HCT116 (cell line): ENCODE measurements at regions not wholly inside any gene's neighbourhood (a gene's known extent, or its start where the extent isn't known, plus 50 kb on each side); places are given as distances from the start of the nearest gene placed in this dataset.

ENCODE experiments used
- ATAC-seq: fragments of 200-7000 bp; cut with Tn5 transposase; 2 replicates; pipeline ENCODE4 v1.9.1; 2020; ENCODE audit warnings: mild to moderate bottlenecking, moderate library complexity
- BruUV-seq: library from RNA; stranded (reverse); fragments of 400-500 nt; replicated peaks from 2 replicates; lab custom pipeline; 2021; lab: Mats Ljungman, UMichigan
- CTCF ChIA-PET: fragments of 300-600 bp; sonication (Branson Sonifier 250); formaldehyde crosslinking; loops from one replicate; lab custom pipeline; 2021; ENCODE audit warnings: antibody characterized with exemption; lab: Charles Lee
- POLR2A ChIA-PET: fragments of 300-600, 350-600 bp; sonication (Branson Sonifier 250); formaldehyde crosslinking; loops from one replicate; lab custom pipeline; 2021; ENCODE audit warnings: antibody characterized with exemption; lab: Charles Lee
- RAD21 ChIA-PET, 2 experiments: fragments of 300-600 bp; sonication (Branson Sonifier 250); formaldehyde crosslinking; loops; one replicate each; lab custom pipeline; 2023; ENCODE audit warnings: low total read pairs in 2 of 2; ENCODE audit not compliant: uncharacterized antibody in 2 of 2, unreplicated experiment in 2 of 2, low non-redundant PET in 1 of 2; lab: Charles Lee
- DNase-seq: peaks from one replicate; pipeline ENCODE4 v3.0.0-alpha.2; 2010; ENCODE audit warnings: low read depth, low spot score
- H2AFZ ChIP-seq: fragments of 200-600 bp; shearing (Covaris generic), sonication (generic); 2 replicates; pipeline ENCODE4 v1.6.1; 2017; ENCODE audit warnings: low read depth, mixed run types, mixed read lengths, antibody characterized with exemption, low read length; ENCODE audit not compliant: poor library complexity, severe bottlenecking
- H3K27ac ChIP-seq: 2 replicates; pipeline ENCODE4 v1.5.1; 2012; ENCODE audit warnings: low read depth, low read length
- H3K27me3 ChIP-seq: fragments of 200-600 bp; sonication (generic); 2 replicates; pipeline ENCODE4 v1.6.1; 2016; ENCODE audit warnings: mixed run types, low read length, mixed read lengths; ENCODE audit not compliant: insufficient read depth
- H3K36me3 ChIP-seq, 2 experiments: fragments of 200-500 bp in 1 of 2; fragments of 200-600 bp in 1 of 2; sonication (Bioruptor generic) in 1 of 2; sonication (generic) in 1 of 2; 2 replicates each; pipeline versions ENCODE4 v1.5.1 to v1.6.1; 2014 to 2016; ENCODE audit warnings: low read length in 2 of 2, inconsistent platforms in 1 of 2, mixed read lengths in 1 of 2, mixed run types in 1 of 2; ENCODE audit not compliant: insufficient read depth in 2 of 2, control insufficient read depth in 1 of 2
- H3K4me1 ChIP-seq, 2 experiments: fragments of 200-600 bp in 1 of 2; sonication (generic) in 1 of 2; 2 replicates each; pipeline versions ENCODE4 v1.5.1 to v1.6.1; 2012 to 2017; ENCODE audit warnings: low read length in 2 of 2, inconsistent platforms in 1 of 2, mild to moderate bottlenecking in 1 of 2, mixed read lengths in 1 of 2, mixed run types in 1 of 2, moderate library complexity in 1 of 2; ENCODE audit not compliant: insufficient read depth in 2 of 2, control insufficient read depth in 1 of 2
- H3K4me2 ChIP-seq: fragments of 200-600 bp; sonication (generic); 2 replicates; pipeline ENCODE4 v1.6.1; 2017; ENCODE audit warnings: mixed run types, low read length, mixed read lengths
- H3K4me3 ChIP-seq, 2 experiments: fragments of 200-600 bp in 1 of 2; sonication (generic) in 1 of 2; replicated peaks in 1 of 2; 2 replicates each; pipeline ENCODE4 v1.5.1; 2011 to 2016; ENCODE audit warnings: low read length in 2 of 2, control low read depth in 1 of 2, low read depth in 1 of 2, mild to moderate bottlenecking in 1 of 2, mixed read lengths in 1 of 2, mixed run types in 1 of 2
- H3K79me2 ChIP-seq: fragments of 200-600 bp; sonication (generic); 2 replicates; pipeline ENCODE4 v1.6.1; 2017; ENCODE audit warnings: mild to moderate bottlenecking, mixed run types, low read length, moderate library complexity, mixed read lengths; ENCODE audit not compliant: insufficient read depth
- H3K9ac ChIP-seq: fragments of 200-600 bp; sonication (generic); 2 replicates; pipeline ENCODE4 v1.6.1; 2016; ENCODE audit warnings: low read length, mixed read lengths
- H3K9me2 ChIP-seq: fragments of 200-600 bp; sonication (generic), shearing (Covaris generic); 2 replicates; pipeline ENCODE4 v1.6.1; 2017; ENCODE audit warnings: mixed run types, mild to moderate bottlenecking, moderate library complexity; ENCODE audit not compliant: insufficient read depth
- H3K9me3 ChIP-seq, 2 experiments: fragments of 200-500 bp in 1 of 2; fragments of 200-600 bp in 1 of 2; sonication (Bioruptor generic) in 1 of 2; sonication (generic) in 1 of 2; 2 replicates each; pipeline ENCODE4 v1.6.1; 2014 to 2017; ENCODE audit warnings: low read length in 2 of 2, mixed read lengths in 2 of 2, inconsistent platforms in 1 of 2, low read depth in 1 of 2, mild to moderate bottlenecking in 1 of 2, mixed run types in 1 of 2, moderate library complexity in 1 of 2; ENCODE audit not compliant: control insufficient read depth in 1 of 2, insufficient read depth in 1 of 2
- H4K20me1 ChIP-seq: fragments of 200-600 bp; sonication (generic), shearing (Covaris generic); 2 replicates; pipeline ENCODE4 v1.6.1; 2017; ENCODE audit warnings: mixed run types, mild to moderate bottlenecking, moderate library complexity; ENCODE audit not compliant: insufficient read depth
- CBX3 ChIP-seq: IDR thresholded peaks from 2 replicates; pipeline ENCODE4 v1.6.1; 2012; ENCODE audit warnings: low read depth
- CEBPB ChIP-seq: IDR thresholded peaks from 2 replicates; pipeline ENCODE4 v1.6.1; 2012; ENCODE audit warnings: low read depth
- EGR1 ChIP-seq: IDR thresholded peaks from 2 replicates; pipeline ENCODE4 v1.6.1; 2012; ENCODE audit warnings: low read depth
- ELF1 ChIP-seq: IDR thresholded peaks from 2 replicates; pipeline ENCODE4 v1.6.1; 2012; ENCODE audit warnings: low read depth, borderline replicate concordance
- EZH2 ChIP-seq: fragments of 200-600 bp; sonication (generic); IDR thresholded peaks from 2 replicates; pipeline ENCODE4 v1.6.1; 2017; ENCODE audit warnings: antibody characterized with exemption, mixed run types
- FOSL1 ChIP-seq: IDR thresholded peaks from 2 replicates; pipeline ENCODE4 v1.6.1; 2012; ENCODE audit warnings: low read depth
- MAX ChIP-seq: IDR thresholded peaks from 2 replicates; pipeline ENCODE4 v1.6.1; 2012
- POLR2A ChIP-seq: IDR thresholded peaks from 2 replicates; pipeline ENCODE4 v1.7.0; 2011; ENCODE audit warnings: borderline replicate concordance; ENCODE audit not compliant: insufficient read depth, insufficient read length; ENCODE audit errors: extremely low read depth
- SP1 ChIP-seq: IDR thresholded peaks from 2 replicates; pipeline ENCODE4 v1.6.1; 2012; ENCODE audit warnings: low read depth
- SRF ChIP-seq: IDR thresholded peaks from 2 replicates; pipeline ENCODE4 v1.6.1; 2012; ENCODE audit warnings: low read depth
- TCF7L2 ChIP-seq: IDR thresholded peaks from 2 replicates; pipeline ENCODE4 v1.7.0; 2011; ENCODE audit warnings: borderline replicate concordance, inconsistent platforms; ENCODE audit not compliant: insufficient read depth, insufficient read length; ENCODE audit errors: extremely low read depth
- YY1 ChIP-seq: IDR thresholded peaks from 2 replicates; pipeline ENCODE4 v1.6.1; 2011; ENCODE audit warnings: low read length, low read depth, moderate library complexity, mild to moderate bottlenecking; ENCODE audit not compliant: insufficient replicate concordance; ENCODE audit errors: extremely low read depth
- ZFX ChIP-seq: fragments of 450-650 bp; IDR thresholded peaks from 2 replicates; pipeline ENCODE4 v1.6.1; 2017
- ZNF274 ChIP-seq: fragments of 200-500 bp; sonication (Bioruptor generic); IDR thresholded peaks from 2 replicates; pipeline ENCODE4 v1.6.1; 2014; ENCODE audit warnings: mild to moderate bottlenecking, low read depth, low read length, inconsistent platforms
- intact Hi-C: fragments of 100-400 bp; cut with micrococcal nuclease; formaldehyde crosslinking; loops from 2 replicates; pipeline ENCODE4 v1.10.0; 2022
- TF ChIP-seq, protein P1 (sequence below): IDR thresholded peaks from 2 replicates; pipeline ENCODE4 v1.6.1; 2011; ENCODE audit warnings: mild to moderate bottlenecking, low read length, moderate library complexity; ENCODE audit not compliant: insufficient replicate concordance; ENCODE audit errors: extremely low read depth
- TF ChIP-seq, protein P2 (sequence below), 3 experiments: fragments of 200-600 bp in 1 of 3; sonication (generic) in 1 of 3; IDR thresholded peaks in 2 of 3; conservative IDR thresholded peaks in 1 of 3; 2 replicates each; pipeline ENCODE4 v1.5.1; 2012 to 2017; ENCODE audit warnings: low read depth in 2 of 3, low read length in 2 of 3, antibody characterized with exemption in 1 of 3, borderline replicate concordance in 1 of 3, control low read depth in 1 of 3, mild to moderate bottlenecking in 1 of 3, mixed read lengths in 1 of 3, mixed run types in 1 of 3, moderate library complexity in 1 of 3; ENCODE audit not compliant: insufficient read depth in 1 of 3

- H3K27ac ChIP-seq = no peak overlapping the region
- no TSS peak for BruUV-seq
- POLR2A ChIA-PET = no interaction called here
- TF ChIP-seq CEBPB = no peak
- TF ChIP-seq POLR2A = no peak
- TF ChIP-seq TCF7L2 = no peak
- TF ChIP-seq EZH2 = no peak
- TF ChIP-seq CBX3 = no peak
- TF ChIP-seq, protein P1, sequence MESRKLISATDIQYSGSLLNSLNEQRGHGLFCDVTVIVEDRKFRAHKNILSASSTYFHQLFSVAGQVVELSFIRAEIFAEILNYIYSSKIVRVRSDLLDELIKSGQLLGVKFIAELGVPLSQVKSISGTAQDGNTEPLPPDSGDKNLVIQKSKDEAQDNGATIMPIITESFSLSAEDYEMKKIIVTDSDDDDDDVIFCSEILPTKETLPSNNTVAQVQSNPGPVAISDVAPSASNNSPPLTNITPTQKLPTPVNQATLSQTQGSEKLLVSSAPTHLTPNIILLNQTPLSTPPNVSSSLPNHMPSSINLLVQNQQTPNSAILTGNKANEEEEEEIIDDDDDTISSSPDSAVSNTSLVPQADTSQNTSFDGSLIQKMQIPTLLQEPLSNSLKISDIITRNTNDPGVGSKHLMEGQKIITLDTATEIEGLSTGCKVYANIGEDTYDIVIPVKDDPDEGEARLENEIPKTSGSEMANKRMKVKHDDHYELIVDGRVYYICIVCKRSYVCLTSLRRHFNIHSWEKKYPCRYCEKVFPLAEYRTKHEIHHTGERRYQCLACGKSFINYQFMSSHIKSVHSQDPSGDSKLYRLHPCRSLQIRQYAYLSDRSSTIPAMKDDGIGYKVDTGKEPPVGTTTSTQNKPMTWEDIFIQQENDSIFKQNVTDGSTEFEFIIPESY = no peak
- TF ChIP-seq MAX = no peak
- H3K9me3 ChIP-seq = no peaks in the 10 kb centered on the region
- H3K9me2 ChIP-seq = no peaks in the 10 kb centered on the region
- no peak for ATAC-seq
- H3K36me3 ChIP-seq = no peaks in the 10 kb centered on the region
- DNase-seq = no peak
- H2AFZ ChIP-seq = no peak overlapping the region
- no peak overlapping the region for H3K4me2 ChIP-seq
- CTCF ChIA-PET = no interaction called here
- intact Hi-C loops = no loop called here
- H3K9ac ChIP-seq = no peak overlapping the region
- RAD21 ChIA-PET = no interaction called here
- no peaks in the 10 kb centered on the region for H3K79me2 ChIP-seq
- no peaks in the 10 kb centered on the region for H3K27me3 ChIP-seq
- no peaks in the 10 kb centered on the region for H4K20me1 ChIP-seq
- H3K4me3 ChIP-seq = no peak overlapping the region
- H3K4me1 ChIP-seq = peaks cover 0 to 8% of the 10 kb centered on the region in 2 experiments; a peak in 1 of 4 replicates
Measured at GRCh38 chr1:56437959-56438358, 141.4 kb downstream of the PLPP3 start.

GRCh38 chr1:56436912-56437417 is 142.4 kb downstream of the PLPP3 start:
- Histone ChIP-seq H3K9ac (no peak overlapping the region), H3K4me2 (no peak overlapping the region), H3K27ac (no peak overlapping the region), H4K20me1 (no peaks in the 10 kb centered on the region), H2AFZ (no peak overlapping the region), H3K79me2 (no peaks in the 10 kb centered on the region), H3K27me3 (no peaks in the 10 kb centered on the region), H3K9me3 (no peaks in the 10 kb centered on the region), H3K4me3 (no peak overlapping the region), H3K9me2 (no peaks in the 10 kb centered on the region), H3K4me1 (peaks cover 0 to 8% of the 10 kb centered on the region in 2 experiments; a peak in 1 of 4 replicates), H3K36me3 (no peaks in the 10 kb centered on the region)
- RAD21 ChIA-PET = no interaction called here
- CTCF ChIA-PET = no interaction called here
- no peak for DNase-seq
- no peak for ATAC-seq
- intact Hi-C loops = no loop called here
- POLR2A ChIA-PET = no interaction called here
- BruUV-seq = no TSS peak
- TF ChIP-seq MAX (no peak), FOSL1 (no peak), SP1 (no peak), ZNF274 (no peak), SRF (no peak), EGR1 (no peak), ELF1 (no peak), YY1 (no peak), EZH2 (no peak), ZFX (no peak)
- TF ChIP-seq, protein P2, sequence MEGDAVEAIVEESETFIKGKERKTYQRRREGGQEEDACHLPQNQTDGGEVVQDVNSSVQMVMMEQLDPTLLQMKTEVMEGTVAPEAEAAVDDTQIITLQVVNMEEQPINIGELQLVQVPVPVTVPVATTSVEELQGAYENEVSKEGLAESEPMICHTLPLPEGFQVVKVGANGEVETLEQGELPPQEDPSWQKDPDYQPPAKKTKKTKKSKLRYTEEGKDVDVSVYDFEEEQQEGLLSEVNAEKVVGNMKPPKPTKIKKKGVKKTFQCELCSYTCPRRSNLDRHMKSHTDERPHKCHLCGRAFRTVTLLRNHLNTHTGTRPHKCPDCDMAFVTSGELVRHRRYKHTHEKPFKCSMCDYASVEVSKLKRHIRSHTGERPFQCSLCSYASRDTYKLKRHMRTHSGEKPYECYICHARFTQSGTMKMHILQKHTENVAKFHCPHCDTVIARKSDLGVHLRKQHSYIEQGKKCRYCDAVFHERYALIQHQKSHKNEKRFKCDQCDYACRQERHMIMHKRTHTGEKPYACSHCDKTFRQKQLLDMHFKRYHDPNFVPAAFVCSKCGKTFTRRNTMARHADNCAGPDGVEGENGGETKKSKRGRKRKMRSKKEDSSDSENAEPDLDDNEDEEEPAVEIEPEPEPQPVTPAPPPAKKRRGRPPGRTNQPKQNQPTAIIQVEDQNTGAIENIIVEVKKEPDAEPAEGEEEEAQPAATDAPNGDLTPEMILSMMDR (IDR thresholded peaks at IDR 0.05 in 2 of 3, conservative IDR thresholded peaks at IDR 0.05 in 1 of 3; ENCODE audit: borderline replicate concordance in 1 of 3, insufficient read depth in 1 of 3, low read depth in 2 of 3, low read length in 2 of 3) = no peak
